GM18511 (cell line): ENCODE measurements at regions not wholly inside any gene's neighbourhood (a gene's known extent, or its start where the extent isn't known, plus 50 kb on each side); places are given as distances from the start of the nearest gene placed in this dataset.

Experiments
- ATAC-seq: cut with Tn5 transposase; IDR thresholded peaks from one replicate; pipeline ENCODE4 v1.9.1; 2021; ENCODE audit warnings: mild to moderate bottlenecking, moderate library complexity; ENCODE audit not compliant: unreplicated experiment

DNA sequence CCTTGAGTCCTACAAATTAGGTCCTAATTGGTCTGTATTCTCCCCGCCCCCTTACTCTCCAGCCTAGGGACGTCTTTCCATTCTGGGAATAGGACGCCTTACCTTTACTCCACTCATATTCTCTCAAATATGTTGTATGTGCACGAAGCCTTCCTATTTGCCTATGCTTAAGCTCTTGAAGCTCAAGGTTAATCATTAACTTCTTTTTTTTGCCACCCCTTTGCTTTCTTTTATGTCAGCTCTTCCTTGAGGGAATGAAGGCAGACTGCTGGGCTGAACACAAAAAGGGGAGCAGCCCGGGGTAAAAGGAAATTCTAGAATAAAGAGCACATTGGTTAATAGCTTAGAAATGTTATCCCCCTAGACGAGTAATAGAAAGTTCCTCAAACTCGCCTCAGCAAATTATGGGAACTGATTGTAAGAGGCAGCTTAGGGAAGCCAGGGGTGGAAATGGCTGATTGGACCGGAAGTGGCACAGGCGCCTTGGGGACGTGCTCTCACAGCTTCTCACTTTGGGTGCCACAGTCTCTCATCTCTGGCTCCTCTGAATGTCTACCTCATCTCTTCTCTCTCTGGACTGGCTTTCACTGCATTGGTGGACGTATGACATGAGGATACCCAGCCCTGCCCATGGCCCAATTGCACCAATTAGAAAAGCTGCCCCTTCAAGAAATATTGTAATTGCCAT lies 122.3 kb upstream of the IL12B start:
- no peak for ATAC-seq

DNA sequence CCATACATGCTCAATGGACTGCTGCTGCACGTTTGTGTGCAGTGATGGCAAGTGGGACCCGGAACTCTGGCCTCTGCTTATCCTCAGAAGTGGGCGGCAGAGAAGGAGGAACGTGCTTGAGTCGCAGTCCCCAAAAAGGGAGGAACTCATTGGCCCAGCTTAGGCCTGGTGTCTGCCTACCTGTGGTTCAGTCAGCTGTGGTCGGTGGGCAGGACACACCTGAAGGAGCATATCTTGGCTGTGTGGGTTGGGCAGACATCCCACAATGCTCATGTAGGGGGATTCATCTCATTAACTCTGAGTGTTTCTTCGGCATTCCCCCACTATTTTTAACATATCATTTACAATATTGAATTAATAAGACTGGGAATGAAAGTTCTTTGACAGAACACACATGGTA lies 122.9 kb upstream of the IL12B start:
- no peak for ATAC-seq

DNA sequence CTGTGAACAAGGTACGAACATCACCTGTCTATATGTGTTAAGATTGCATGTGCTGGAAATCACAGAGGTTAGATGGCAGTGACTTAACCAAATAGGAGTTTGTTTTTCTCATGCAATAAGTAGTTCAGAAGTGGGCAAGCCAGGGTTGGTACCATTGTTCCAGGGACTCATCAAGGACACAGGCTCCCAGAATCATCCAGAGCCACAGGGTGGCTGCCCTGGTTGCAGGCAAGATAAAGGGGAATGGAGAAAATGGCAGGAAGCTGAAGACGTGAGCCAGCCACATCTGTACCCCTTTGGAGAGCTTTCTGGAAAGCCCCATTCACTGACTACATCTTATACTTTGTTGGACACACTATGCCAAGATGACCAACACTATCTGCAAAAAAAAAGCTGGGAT lies 126.0 kb upstream of the IL12B start:
- peak; percentile 5 for ATAC-seq

DNA sequence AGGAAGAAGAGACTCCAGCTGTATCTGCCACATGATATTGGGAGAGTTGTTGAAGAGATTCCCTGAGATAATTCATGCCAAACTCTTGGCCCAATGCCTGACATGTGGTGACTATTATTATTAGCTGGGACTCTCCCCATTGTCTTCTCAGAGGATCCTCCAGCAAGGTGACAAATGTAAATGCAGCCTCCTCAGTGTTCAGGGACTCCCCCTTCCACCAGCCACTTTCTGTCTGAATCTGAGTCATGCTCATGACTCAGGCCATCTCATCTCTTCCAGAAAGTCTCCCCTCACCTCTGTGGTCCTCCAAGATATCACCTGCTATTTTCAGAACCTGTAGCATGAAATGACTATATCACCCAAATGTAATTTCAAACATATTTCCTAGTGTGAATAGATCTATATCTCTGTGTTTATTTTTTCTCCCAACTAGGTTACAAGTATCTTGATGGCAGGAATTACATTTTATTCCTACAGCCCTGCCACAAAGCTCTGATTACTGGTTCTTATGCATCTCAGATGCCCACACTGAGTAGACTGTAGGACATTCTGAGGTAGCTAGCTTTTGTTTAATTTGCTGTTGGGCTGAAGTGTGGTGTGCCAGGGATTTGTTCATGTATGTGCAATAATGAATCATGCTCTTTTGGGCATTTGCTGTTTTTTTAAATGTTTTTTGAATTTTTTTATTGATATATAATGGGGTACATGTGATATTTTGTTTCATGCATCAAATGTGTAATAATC lies 126.6 kb upstream of the IL12B start:
- ATAC-seq = peak; percentile 84

DNA sequence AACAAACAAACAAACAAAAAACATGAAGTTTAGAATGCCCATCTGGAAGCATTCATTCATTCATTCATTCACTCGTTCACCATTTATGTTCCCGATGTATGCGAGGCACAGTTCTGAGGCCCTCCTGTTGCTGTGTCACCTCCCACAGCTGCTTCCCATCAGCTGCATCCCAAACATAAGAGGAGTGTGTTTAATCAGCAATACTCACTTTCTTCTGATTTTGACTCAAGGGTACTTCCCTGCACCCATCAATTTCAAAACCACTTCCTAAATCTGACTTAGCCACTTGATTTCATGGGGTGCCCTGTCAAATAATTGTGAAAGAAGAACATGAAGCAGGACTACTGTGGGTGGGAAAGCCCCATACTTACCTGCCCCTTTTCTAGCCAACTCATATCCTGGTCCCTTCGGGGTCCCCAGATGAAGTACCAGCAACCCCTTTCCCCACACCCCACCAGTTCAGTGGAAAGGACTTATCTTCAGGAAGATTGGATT lies 128.0 kb upstream of the IL12B start:
- ATAC-seq = peak; percentile 44

DNA sequence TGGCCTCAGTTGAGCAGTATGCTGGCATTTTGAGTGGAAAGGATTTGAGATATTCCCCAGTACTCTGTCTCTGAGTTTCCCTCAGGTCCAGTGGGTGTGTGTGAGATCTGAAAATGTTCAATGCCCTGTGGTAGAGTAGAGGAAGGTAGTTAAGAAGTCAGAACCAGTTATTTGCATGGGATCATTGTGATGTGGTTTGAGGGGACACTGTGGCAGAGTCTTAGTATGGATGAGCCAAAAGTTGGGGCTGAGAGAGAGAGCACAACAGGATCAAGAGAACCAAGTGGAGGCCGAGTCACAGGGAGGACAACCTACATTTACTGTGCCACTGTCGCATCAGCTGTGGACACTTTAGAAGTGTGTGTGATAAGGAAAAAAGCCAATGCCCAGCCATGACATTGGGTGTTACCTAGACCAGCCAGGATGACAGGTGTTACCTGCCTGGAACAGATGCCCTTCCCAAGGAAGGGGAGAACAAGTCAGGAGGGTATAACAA lies 128.9 kb upstream of the IL12B start:
- no peak for ATAC-seq

DNA sequence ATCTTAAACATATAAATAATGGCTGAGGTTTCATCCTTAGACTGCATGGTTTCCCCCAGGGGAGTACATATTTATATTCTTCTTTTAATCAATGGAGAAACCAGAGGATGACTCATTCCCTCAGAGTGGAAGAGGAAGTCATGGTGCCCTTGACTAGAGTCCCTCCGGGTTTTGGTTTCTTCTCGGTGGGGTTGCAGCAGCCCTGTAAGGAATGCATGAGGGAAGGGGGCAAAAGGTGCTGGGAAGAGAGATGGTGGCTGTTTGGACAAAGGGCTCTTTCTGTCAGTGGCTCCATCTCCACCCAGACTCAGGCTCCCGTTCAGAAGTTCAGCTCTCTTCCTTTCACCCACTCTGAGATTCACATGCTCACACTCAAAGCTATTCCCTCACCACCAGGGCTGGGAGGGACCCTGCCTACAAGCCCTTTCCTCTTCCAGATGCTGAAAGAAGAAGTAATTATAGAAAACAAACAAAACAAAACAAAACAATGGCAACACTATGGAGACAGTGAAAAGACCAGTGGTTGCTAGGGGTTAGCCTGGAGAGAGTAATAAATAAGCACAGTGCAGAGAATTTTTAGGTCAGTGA lies 129.8 kb upstream of the IL12B start:
- peak; percentile 28 for ATAC-seq

DNA sequence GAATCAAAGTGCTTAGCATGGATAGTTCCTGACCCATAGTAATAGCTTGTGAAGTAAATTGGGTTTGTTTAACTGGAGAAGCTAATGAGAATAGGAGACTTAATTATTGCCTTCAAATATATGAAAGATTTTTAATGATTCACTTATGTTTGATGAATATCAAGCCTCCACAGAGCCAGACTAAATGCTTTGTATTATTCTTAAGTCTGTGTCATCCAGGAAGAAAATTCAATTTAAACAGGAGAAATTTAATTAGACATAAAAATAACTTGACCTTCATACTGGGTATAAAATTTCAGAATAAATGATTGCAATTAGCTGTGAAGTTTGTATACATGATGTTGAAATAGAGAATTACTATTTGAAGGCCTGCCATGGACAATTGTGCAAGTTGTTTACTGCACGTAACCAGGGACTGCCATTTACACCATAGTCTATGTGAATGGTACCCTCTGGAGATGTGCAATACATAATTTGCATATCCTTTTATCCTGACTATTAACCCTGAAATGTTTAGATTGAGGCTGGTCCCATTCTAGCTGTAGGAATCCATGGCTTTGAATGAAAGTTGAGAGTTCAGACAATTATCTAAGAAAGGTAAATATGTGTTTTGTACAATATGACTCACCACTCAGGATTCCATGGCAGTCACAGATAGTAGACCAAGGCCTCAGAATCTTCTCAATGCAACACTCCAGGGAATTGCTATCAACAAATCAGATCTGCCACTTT lies 133.5 kb upstream of the IL12B start:
- no peak for ATAC-seq

DNA sequence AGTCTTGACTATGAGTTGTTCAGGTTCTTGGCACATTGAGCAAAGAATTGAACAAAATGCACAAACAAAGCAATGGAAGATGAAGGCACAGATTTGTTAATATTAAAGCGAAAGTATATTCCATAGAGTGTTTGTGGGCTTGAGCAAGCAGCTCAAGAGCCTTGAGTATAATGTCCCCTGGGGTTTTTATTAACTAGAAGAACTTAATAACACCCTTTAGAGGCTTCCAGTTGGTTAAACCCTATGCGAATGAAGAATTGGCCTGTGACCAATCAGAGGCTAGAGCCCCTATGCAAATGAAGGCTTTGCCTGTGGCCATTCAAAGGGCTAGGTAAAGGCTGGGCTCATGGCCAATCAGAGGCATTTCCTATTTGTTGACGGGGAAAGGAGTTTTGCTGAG lies 135.3 kb upstream of the IL12B start:
- no peak for ATAC-seq

DNA sequence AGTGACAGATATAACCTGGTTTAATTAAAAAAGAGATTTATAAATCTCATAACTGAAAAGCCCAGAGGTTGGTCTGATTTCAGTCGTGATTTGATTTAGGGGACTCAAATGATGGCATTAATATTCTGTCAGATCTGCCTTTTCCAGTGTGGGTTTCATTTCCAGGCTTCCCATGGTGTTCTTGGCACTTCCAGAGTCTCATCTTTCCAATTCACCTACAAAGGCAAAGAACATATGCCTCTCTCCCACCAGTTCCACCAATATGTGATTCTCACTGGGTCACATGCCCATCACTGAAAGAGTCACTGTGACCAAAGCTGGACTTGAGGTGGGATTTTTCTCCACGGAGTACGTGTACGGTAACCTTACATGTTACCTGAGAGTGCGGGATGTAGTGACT lies 137.4 kb upstream of the IL12B start:
- ATAC-seq = no peak

DNA sequence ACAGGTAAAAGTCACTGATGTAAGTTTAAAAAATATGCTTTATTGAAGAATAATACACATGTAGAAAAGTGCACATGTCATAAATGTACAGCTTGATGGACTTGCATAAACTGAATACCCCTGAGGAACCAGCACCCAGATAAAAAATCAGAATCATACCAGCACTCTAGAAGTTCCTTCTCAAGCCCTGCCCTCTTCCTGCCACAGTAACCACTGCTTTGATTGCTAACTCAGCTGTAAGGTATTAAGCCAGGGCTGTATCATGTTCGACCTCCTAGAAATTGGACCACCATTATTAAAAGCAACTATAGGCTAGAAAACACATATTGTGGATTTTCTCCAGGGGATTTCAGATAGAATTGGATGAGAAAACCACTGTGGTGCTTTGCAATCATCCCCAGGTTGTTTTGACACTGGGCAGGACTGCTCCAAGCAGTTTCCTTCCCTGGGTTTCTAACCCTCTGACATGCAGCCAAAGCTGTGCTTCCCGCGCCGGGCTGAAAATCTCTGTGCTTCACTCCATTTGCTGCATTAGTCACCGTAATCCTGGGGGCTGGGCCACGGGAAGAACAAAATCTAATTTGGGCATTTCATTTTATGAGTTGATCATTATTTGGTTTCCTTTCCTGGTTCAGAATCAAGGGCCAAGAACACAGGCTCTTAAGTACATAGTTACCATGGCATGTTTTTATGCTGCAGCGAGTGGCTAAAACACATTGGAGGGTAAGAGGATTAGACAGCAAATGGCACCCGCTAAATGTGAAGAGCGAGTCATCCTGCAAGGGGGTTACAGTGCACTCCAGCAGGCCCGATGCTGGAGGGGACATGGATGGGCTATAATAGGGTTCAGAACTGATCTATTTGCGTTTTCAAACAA lies 139.4 kb upstream of the IL12B start:
- peak; percentile 93 for ATAC-seq

DNA sequence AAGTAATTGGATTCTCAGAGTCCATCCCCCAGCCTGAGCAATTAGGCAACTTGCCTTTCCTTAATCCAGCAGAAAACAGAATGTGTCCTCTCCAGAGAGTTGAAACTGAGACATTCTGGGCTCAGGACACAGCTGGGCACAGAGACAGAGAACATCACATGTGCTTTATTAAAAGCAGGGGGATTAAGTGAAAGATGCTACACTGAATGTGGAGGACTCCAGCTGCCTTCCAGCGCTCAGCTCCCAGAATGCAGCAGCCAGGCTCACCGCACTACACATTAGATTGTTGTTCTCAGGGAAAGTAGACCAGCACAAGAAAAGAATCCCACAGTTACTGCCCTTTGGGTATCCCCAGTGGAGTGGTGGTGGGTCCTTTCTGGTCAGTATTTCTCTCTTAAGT lies 141.6 kb upstream of the IL12B start:
- no peak for ATAC-seq

DNA sequence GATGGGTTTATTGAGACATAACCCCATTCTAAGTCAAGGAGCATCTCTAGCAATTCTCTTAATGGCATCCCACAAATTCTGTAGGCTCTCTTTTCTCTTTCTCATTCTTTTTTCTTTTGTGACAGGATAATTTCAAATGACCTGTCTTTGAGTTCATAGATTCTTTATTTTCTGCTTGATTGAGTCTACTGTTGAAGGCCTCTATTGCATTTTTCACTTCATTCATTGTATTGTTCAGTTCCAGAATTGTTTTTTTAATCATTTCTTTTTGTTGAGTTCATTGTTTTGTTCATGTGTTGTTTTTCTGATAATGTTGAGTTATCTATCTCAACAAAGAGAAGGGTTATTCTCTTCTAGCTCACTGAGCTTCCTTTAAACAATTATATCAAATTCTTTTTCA lies 144.7 kb upstream of the IL12B start:
- no peak for ATAC-seq

DNA sequence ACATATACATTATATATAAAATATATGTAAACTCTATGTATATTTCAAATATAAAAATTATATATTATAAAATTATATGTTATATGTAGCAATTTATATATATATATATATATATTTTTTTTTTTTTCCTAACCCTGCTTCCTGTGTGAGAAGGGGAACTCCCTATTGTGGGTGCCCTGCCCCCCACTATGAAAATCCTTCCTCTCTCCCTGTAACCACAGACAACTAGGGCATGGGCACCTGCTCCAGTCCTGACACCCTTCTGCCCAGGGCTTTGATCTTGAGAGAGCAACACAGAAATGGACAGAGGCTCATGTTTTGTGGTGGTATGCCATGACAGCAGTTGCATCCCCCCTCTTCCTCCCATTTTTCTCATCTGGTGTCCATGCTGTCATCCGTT lies 148.7 kb upstream of the IL12B start:
- no peak for ATAC-seq

DNA sequence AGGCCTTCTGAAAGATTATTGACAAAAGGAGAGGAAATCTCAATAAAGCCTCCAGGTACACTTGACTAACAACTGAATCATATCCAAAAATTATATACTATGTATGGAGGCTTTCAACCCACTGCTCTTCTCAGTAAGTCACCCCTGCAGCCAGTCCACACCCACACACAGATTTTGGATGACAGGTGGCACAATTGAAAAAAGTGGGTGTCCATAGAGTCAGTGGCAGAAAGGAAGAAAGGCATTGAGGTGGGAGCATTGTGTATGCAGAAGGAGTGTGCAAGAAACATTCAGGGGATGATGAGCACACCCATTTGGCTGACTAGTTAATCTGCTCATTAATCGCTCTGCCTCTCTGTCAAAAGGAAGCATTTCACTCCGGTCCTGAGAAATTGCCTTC lies 150.6 kb upstream of the IL12B start:
- no peak for ATAC-seq

DNA sequence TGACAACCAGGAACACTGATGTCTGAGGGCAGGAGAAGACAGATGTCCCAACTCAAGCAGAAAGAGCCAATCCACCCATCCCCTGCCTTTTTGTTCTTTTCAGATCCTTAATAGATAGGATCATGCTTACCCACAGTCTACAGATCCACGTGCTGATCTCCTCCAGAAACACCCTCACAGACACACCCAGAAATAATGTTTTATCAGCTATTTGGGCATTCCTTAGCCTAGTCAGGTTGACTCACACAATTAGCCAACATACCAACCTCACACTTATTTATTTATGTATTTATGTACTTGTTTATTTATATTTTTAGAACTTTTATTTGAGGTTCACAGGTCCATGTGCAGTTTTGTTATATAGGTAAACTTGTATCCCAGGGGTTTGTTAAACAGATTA lies 151.5 kb upstream of the IL12B start:
- ATAC-seq = no peak

DNA sequence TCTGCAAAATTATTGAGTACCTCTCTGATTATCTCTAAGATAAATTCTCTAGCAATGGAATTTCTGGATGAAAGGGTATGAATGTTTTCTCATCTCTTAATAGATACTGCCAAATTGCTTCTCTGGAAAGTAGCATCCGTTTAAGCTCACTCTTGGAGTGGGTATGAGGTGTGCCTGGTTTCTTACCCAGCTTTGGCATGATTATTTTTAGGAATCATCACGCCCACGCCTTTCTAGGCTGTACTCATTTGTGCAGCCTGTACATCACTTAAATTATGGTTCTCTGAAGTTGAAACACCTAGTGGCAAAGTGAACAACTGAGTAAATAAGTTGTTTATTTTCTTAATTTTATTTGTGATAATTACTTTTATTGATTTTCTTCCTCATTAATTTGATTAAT lies 156.5 kb upstream of the IL12B start:
- ATAC-seq = no peak

DNA sequence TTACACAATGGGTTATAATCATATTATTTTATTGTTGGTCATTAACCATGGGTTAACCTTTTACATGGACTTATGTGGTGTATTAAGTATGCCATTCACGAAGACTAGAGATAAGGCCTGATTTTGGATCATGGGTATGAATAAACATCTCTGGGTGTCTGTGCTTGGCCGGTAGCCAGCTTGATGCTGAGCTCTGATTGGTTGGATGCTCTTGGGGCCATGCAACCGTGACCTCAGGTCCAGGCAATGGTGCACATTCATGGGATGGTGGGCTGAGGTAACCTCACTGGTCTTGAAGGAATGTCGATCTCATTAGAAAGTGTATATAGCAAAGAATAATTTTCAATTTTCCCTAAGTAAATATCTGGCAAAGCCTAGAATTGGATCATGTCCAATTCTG lies 158.2 kb upstream of the IL12B start:
- no peak for ATAC-seq

DNA sequence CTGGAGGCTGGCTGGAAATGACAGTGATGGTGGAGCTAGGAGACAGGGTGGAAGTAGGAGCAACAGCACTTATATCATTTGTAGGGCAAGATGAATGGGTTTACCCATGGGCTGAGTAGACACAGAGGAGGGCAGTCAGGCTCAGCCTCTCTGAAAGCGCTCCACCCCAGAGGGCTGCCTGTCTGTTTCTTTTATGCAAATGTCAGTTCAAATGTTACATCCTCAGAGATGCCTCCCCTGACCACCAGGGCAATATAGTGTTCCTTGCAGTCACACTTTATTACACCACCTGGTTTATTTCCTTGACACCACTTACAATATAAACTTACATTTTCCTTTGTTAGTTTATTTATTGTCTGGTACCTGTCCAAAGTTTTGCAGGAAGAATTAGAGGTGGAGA lies 159.5 kb upstream of the IL12B start:
- no peak for ATAC-seq

DNA sequence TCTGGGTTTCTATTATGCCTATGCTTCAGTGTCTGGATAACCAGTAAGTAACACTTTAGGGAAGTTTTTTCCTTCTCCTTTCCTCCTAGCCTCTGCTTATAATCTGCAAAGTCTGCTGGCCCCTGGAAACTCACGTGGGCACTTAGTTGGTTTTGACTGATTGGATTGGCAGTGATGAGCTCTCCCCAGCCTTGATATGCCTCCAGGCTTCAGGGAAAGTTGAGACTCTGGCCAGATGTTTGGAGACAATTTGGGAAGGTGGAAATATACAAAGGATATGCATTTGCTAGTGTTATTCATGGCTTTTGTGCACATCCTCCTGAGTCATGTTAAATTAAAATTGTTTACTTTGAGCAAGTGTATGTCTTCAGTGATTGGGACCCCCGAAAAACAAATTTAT lies 160.2 kb upstream of the IL12B start:
- ATAC-seq = no peak
